ENCODE measurements at regions not wholly inside any gene's neighbourhood (a gene's known extent, or its start where the extent isn't known, plus 50 kb on each side); places are given as distances from the start of the nearest gene placed in this dataset.

- no peak for DNase-seq
These were observed 105.0 kb downstream of the PTPRS start for GRCh38 chr19:5235458-5236219.

DNA sequence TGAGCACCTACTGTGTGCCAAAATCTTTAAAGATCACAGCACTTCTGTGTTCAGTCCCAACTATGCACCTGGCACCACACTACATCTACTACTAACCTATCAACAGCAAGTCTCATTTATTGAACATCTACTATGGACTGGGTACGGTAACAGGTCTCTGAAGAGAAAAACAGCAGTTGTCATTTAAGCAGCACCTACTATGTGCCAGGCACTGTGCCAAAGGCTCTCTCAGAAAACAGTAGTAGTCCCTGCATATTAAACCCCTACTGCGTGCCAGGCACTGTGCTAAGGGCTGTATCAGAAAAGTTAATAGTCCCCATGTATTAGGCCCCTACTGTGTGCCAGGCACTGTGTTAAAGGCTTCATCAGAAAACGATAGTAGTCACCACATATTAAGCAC is 106.2 kb downstream of the PTPRS start:
- DNase-seq, result no peak

DNA sequence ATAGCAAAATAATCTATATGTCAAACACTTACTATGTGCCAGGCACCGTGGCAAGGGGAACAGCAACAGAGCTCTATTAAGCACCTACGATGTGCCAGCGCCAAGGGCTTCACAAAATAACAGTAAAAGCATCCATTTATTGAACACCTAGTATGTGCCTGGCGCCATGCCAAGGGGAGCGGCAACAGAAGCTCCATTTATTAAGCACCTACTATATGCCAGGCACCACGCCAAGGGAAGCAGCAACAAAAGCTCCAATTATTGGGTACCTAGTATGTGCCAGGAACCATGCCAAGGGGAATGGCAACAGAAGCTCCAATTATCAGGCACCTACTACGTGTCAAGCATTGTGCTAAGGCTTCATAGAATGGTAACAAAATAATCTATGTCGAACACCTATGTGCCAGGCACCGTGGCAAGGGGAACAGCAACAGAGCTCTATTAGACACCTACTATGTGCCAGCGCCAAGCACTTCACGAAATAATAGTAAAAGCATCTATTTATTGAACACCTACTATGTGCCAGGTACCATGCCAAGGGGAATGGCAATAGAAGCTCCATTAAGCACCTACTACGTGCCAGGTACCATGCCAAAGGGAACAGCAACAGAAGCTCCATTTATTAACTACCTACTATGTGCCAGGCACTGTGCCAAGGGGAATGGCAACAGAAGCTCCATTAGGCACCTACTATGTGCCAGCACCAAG is 107.7 kb downstream of the PTPRS start:
- DNase-seq, result no peak

- no peak for DNase-seq
These were observed 108.5 kb downstream of the PTPRS start for GRCh38 chr19:5231857-5232678.

GRCh38 chr19:5230730-5231555 is 109.7 kb downstream of the PTPRS start:
- no peak for DNase-seq

DNA sequence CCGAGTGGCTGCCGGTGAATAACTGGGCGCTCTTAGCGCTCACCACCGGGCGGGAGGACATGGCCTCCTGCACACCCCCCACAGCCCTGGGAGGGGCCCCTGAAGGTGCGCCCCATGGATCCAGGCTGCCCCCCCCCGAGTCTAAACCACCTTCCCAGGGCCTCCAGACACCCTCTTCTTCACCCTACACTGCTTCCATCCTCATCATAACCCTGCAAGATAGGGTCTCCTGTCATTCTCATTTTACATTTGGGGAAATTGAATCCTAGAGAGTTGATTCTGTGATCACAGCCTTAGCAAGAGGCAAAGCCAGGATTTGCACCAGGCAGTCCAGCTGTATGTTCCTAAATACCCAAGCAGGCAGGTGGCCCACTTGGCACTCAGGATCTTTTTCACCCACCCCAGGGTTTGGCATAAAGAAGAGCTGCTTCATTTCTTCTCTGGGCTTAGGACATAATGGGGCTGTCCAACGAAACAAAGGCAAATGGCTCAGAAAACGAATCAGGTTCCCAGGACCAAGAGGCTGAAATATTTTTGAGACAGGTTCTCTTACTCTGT is 110.8 kb downstream of the PTPRS start:
- no peak for DNase-seq

GRCh38 chr19:5228932-5229777 is 111.5 kb downstream of the PTPRS start:
- no peak for DNase-seq

- no peak for DNase-seq
These were observed 112.1 kb downstream of the PTPRS start for GRCh38 chr19:5228490-5228889.

- peak; percentile 12 for DNase-seq
These were observed 114.9 kb downstream of the PTPRS start for GRCh38 chr19:5225486-5226345.

DNA sequence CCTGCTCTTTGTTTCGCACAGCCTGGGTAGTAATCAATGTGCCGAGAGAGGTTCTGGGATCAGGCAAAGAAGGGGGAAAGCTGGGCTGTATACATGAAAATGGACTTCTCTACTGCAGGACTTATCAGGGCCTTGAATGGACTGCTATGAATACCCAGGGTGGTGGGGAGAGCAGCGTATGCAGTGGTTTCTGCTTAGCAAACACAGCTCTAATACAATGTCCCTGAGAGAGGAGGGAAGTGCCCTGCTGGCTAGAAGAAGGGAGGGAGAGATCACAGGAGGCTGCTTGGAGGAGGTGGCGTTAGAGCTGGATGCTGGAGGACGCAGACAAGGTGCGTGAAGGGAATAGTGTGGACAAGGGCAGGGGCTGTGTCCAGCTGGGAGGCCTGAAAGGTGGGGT is 116.1 kb downstream of the PTPRS start:
- no peak for DNase-seq

DNA sequence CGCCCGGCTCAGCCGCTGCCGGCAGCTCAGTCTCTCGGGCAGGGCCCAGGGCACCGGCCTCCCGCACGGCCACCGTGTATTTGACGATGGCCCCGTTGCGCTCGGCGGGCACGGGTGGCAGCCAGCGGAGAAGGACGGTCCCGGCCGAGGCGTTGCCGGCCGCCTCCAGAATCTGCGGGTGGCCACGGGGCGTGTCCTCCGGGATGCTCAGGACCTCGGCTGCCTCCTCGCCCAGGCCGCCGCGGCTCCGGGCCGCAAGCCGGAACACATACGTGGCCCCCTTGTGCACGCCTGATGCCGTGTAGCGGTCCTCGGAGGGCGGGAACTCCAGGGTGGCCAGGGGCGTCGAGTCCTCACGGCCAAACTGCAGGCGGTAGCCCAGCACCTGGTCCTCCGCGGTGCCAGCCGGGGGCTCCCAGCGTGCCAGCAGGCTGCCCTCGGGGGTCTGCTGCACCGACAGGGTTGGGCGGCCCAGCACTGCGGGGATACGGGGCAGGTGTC is 117.7 kb downstream of the PTPRS start:
- DNase-seq, result no peak

DNA sequence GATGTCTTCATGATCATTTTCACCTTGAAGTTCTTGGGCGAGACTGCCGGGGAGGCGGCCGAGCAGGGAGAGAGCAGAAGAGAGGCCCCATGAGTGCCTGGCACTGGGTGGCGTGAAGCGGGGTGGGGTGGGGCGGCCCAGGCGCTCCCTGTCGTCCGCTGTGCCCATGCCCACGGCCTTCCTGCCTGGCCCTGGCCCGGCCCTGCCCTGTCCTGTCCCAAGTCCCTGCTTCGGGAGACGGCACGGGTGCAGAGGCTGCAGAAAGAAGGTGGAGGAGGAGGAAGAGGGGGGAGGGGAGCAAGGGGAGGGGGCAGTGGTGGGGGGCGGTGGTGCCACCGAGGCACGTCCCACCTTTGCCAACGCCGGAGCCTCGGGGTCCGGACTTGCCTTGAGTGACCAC is 118.4 kb downstream of the PTPRS start:
- DNase-seq, result no peak

GRCh38 chr19:5220866-5221265 is 119.7 kb downstream of the PTPRS start:
- no peak for DNase-seq

GRCh38 chr19:5220361-5220760 is 120.3 kb downstream of the PTPRS start:
- DNase-seq, result no peak

GRCh38 chr19:5219551-5220304 is 120.9 kb downstream of the PTPRS start:
- no peak for DNase-seq

DNA sequence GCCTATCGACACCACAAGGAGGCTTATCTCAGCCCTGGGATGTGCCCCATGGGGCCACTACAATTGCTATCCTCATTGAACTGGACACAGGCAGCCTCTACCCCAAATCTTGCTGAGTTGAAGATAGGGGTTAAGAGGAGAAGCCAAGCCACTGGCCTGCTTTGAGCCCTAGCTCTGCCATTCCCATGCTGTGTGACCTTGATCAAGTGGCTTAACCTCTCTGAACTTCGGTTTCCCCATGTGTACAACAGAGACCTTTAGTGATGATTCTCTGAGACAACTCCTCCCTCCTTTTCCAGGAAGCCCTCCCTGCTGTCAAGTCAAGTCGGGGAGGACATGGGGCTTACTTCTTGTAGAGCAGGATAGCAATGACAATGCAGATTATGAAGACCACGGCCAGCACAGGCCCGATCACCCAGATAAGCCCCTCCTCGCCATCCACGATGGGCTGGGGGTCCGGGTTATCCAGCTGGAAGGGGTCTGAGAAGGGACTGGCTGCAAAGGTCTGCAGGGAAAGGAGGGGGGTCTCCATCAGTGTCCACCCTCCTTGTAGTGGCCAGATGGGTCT is 121.6 kb downstream of the PTPRS start:
- no peak for DNase-seq

- DNase-seq, result no peak
These were observed 122.3 kb downstream of the PTPRS start for GRCh38 chr19:5218255-5218855.

GRCh38 chr19:5217171-5217570 is 123.4 kb downstream of the PTPRS start:
- no peak for DNase-seq

All from stimulated activated CD4-positive, alpha-beta T cell treated with anti-CD3 and anti-CD28 coated beads, Interleukin-4, amount 100 ng/mL, for 24 hours (primary cell).